Activated naive CD4-positive, alpha-beta T cell treated with anti-CD3 and anti-CD28 coated beads, Interleukin-2, amount 50 U/mL, for 72 hours (primary cell): ENCODE measurements at regions not wholly inside any gene's neighbourhood (a gene's known extent, or its start where the extent isn't known, plus 50 kb on each side); places are given as distances from the start of the nearest gene placed in this dataset.

Experiments
- ATAC-seq, 2 donors: fragments of 150-1000 bp; cut with Tn5 transposase; 2 replicates each; pipeline ENCODE4 v1.10.0; 2021; ENCODE audit warnings: mild to moderate bottlenecking in 2 of 2, moderate library complexity in 2 of 2
- DNase-seq, 2 donors: peaks; one replicate each; pipeline ENCODE4 v3.0.0; 2021 to 2022; ENCODE audit warnings: low spot score in 2 of 2
- H3K27ac Mint-ChIP-seq, 2 donors: one replicate each; pipeline ENCODE4 v1.8.0; 2022; ENCODE audit warnings: mild to moderate bottlenecking in 2 of 2, mixed read lengths in 2 of 2
- H3K36me3 Mint-ChIP-seq, 2 donors: one replicate each; pipeline ENCODE4 v1.8.0; 2022; ENCODE audit warnings: mixed read lengths in 2 of 2
- H3K9me3 Mint-ChIP-seq, 2 donors: one replicate each; pipeline ENCODE4 v1.8.0; 2022; ENCODE audit warnings: mixed read lengths in 2 of 2

DNA sequence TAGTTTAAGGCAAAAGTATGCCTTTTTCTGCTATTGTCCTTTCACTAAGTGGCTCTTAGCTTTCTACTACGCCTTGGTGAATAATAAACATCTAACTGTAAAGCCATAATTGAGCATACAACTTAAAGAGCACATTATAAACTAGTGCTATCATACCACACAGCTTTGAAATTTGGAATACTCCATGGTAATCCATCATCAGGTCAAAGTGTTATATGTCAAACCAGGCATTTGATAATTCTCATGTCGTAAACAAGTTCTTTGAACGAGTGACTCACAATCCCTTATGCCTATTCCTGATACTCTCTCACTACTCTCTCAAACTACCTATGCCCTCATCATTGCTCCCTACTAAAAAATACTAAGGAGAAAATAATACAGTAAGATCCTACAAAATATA lies 60.3 kb upstream of the FMN2 start:
- no peak for ATAC-seq
- no peak for DNase-seq
- Mint-ChIP-seq H3K27ac (no peak overlapping the region), H3K36me3 (no peaks in the 10 kb centered on the region), H3K9me3 (no peaks in the 10 kb centered on the region)

DNA sequence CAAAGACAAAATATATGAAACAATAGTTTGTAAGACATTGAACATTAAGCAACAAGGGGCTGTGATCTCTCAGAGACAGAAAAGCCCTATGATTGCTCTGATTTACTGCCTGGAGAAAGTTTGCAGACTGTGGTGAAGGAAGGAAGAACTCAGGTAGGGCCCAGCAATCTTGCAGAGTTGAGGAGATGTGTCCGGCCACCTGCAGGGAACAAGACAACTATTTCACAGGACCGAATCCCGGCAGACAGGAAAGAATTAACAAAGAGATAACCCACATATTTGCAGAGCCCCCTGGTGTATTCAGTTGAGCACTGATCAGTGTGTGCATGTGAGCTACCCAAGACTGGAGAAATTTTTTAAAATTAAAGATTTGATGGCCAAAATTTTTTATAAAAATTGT lies 58.3 kb upstream of the FMN2 start:
- DNase-seq (no peak), ATAC-seq (no peak)
- Mint-ChIP-seq H3K36me3 (no peaks in the 10 kb centered on the region), H3K9me3 (no peaks in the 10 kb centered on the region), H3K27ac (no peak overlapping the region)

DNA sequence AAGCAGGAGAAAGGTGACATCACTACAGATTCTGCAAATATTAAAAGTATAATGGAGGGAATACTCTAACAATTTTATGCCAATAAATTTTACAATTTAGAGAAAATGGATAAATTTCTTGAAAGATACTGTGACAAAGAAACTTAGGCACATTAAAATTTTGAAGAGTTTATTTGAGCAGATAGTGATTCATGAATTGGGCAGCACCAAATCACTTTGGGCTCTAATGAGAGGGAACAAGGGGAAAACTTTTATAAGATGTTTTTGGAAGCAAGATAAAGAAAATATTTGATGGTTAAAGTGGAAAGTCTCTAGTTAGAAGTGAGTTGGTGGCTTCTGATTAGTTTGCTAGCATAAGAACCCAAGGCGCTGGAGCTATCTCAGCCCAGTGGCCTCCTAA lies 55.2 kb upstream of the FMN2 start:
- Mint-ChIP-seq H3K9me3 (no peaks in the 10 kb centered on the region), H3K27ac (no peak overlapping the region), H3K36me3 (no peaks in the 10 kb centered on the region)
- DNase-seq (no peak), ATAC-seq (no peak)
